ENCODE measurements at regions not wholly inside any gene's neighbourhood (a gene's known extent, or its start where the extent isn't known, plus 50 kb on each side); places are given as distances from the start of the nearest gene placed in this dataset.

- Mint-ChIP-seq H3K4me3 (no peak overlapping the region), H3K4me1 (ENCODE audit: low read depth) (no peaks in the 10 kb centered on the region), H3K9me3 (no peaks in the 10 kb centered on the region), H3K27me3 (peaks cover 10% of the 10 kb centered on the region), H3K27ac (no peak overlapping the region), H3K36me3 (ENCODE audit: low read depth) (no peaks in the 10 kb centered on the region)
- Histone ChIP-seq H3K9me3 (ENCODE audit: control insufficient read depth in 1 of 2, insufficient read depth in 1 of 2, low read length in 2 of 2) (no peaks in the 10 kb centered on the region), H3K27me3 (ENCODE audit: control insufficient read depth in 1 of 2, insufficient read depth in 2 of 2, low read length in 2 of 2) (no peaks in the 10 kb centered on the region), H3K4me3 (ENCODE audit: low read length) (no peak overlapping the region), H3K36me3 (ENCODE audit: insufficient read depth, low read length) (no peaks in the 10 kb centered on the region), H3K27ac (ENCODE audit: low read depth in 1 of 2, low read length in 2 of 2) (no peak overlapping the region), H3K4me1 (ENCODE audit: insufficient read depth, low read length) (no peaks in the 10 kb centered on the region)
- CTCF ChIA-PET: no interaction called here
- TF ChIP-seq CTCF (IDR thresholded peaks at IDR 0.05): no peak
- ATAC-seq (ENCODE audit: poor library complexity) (no peak), DNase-seq (no peak)
- POLR2A ChIA-PET: no interaction called here
- intact Hi-C loops (cut with DNase I, micrococcal nuclease): no loop called here
Observed at GRCh38 chr2:33673937-33674336, 74.8 kb upstream of the FAM98A start.

GRCh38 chr2:33672896-33673295 is 73.8 kb upstream of the FAM98A start:
- intact Hi-C loops (cut with DNase I, micrococcal nuclease): no loop called here
- Histone ChIP-seq H3K27ac (ENCODE audit: low read depth in 1 of 2, low read length in 2 of 2) (no peak overlapping the region), H3K4me3 (ENCODE audit: low read length) (no peak overlapping the region), H3K36me3 (ENCODE audit: insufficient read depth, low read length) (no peaks in the 10 kb centered on the region), H3K9me3 (ENCODE audit: control insufficient read depth in 1 of 2, insufficient read depth in 1 of 2, low read length in 2 of 2) (no peaks in the 10 kb centered on the region), H3K27me3 (ENCODE audit: control insufficient read depth in 1 of 2, insufficient read depth in 2 of 2, low read length in 2 of 2) (no peaks in the 10 kb centered on the region), H3K4me1 (ENCODE audit: insufficient read depth, low read length) (no peaks in the 10 kb centered on the region)
- Mint-ChIP-seq H3K9me3 (no peaks in the 10 kb centered on the region), H3K27ac (no peak overlapping the region), H3K36me3 (ENCODE audit: low read depth) (no peaks in the 10 kb centered on the region), H3K4me1 (ENCODE audit: low read depth) (no peaks in the 10 kb centered on the region), H3K27me3 (peaks cover 10% of the 10 kb centered on the region), H3K4me3 (no peak overlapping the region)
- ATAC-seq (ENCODE audit: poor library complexity): no peak
- ChIA-PET CTCF (no interaction called here), POLR2A (no interaction called here)
- no peak for TF ChIP-seq CTCF (IDR thresholded peaks at IDR 0.05)
- no peak for DNase-seq

GRCh38 chr2:33672389-33672788 is 73.3 kb upstream of the FAM98A start:
- no peak overlapping the region for H3K4me3 Mint-ChIP-seq
- Histone ChIP-seq H3K27me3 (ENCODE audit: control insufficient read depth in 1 of 2, insufficient read depth in 2 of 2, low read length in 2 of 2) (no peaks in the 10 kb centered on the region), H3K9me3 (ENCODE audit: control insufficient read depth in 1 of 2, insufficient read depth in 1 of 2, low read length in 2 of 2) (no peaks in the 10 kb centered on the region), H3K36me3 (ENCODE audit: insufficient read depth, low read length) (no peaks in the 10 kb centered on the region), H3K4me3 (ENCODE audit: low read length) (no peak overlapping the region), H3K4me1 (ENCODE audit: insufficient read depth, low read length) (no peaks in the 10 kb centered on the region), H3K27ac (ENCODE audit: low read depth in 1 of 2, low read length in 2 of 2) (no peak overlapping the region)
- DNase-seq (no peak), ATAC-seq (ENCODE audit: poor library complexity) (no peak)
- ChIA-PET CTCF (no interaction called here), POLR2A (no interaction called here)
- no peaks in the 10 kb centered on the region for H3K4me1 Mint-ChIP-seq (ENCODE audit: low read depth)
- TF ChIP-seq CTCF (IDR thresholded peaks at IDR 0.05): no peak
- H3K9me3 Mint-ChIP-seq: no peaks in the 10 kb centered on the region
- intact Hi-C loops (cut with DNase I, micrococcal nuclease): no loop called here
- H3K36me3 Mint-ChIP-seq (ENCODE audit: low read depth): no peaks in the 10 kb centered on the region
- H3K27ac Mint-ChIP-seq: no peak overlapping the region
- peaks cover 10% of the 10 kb centered on the region for H3K27me3 Mint-ChIP-seq

Measured in CD4-positive, alpha-beta T cell (primary cell).